GM12891 (cell line): ENCODE measurements at regions not wholly inside any gene's neighbourhood (a gene's known extent, or its start where the extent isn't known, plus 50 kb on each side); places are given as distances from the start of the nearest gene placed in this dataset.
"Not testable (repeated sequence)": the region's sequence is repeated elsewhere in the genome, so short reads cannot be mapped to it uniquely, and the experiment has no call there.

Experiments
- POLR2A ChIP-seq: IDR thresholded peaks from 2 replicates; pipeline ENCODE4 v1.6.1; 2011; ENCODE audit warnings: low read depth, low read length, control low read depth
- POLR2AphosphoS5 ChIP-seq: IDR thresholded peaks from 2 replicates; pipeline ENCODE4 v1.6.1; 2011; ENCODE audit warnings: low read depth, low read length, control low read depth
- POU2F2 ChIP-seq: IDR thresholded peaks from 2 replicates; pipeline ENCODE4 v1.6.1; 2011; ENCODE audit warnings: low read depth, mild to moderate bottlenecking, control low read depth, low read length, moderate library complexity
- SPI1 ChIP-seq: IDR thresholded peaks from 2 replicates; pipeline ENCODE4 v1.6.1; 2011; ENCODE audit warnings: low read depth, low read length, control low read depth
- TAF1 ChIP-seq: IDR thresholded peaks from 2 replicates; pipeline ENCODE4 v1.6.1; 2011; ENCODE audit warnings: low read depth, low read length, control low read depth

GRCh38 chr16:16488919-16489318 is 110.0 kb downstream of the NPIPA7 start:
- TF ChIP-seq POLR2AphosphoS5, POLR2A, SPI1, TAF1, POU2F2: not testable (repeated sequence)
